MM.1S (cell line): ENCODE measurements at regions not wholly inside any gene's neighbourhood (a gene's known extent, or its start where the extent isn't known, plus 50 kb on each side); places are given as distances from the start of the nearest gene placed in this dataset.

ENCODE experiments used
- DNase-seq: peaks from one replicate; pipeline ENCODE4 v3.0.0-alpha.2; 2015
- H2AFZ ChIP-seq: fragments of 300-600 bp; sonication (generic); 2 replicates; pipeline ENCODE4 v1.6.0; 2016; ENCODE audit warnings: antibody characterized with exemption, low read length
- H3F3A ChIP-seq: fragments of 300-600 bp; sonication (generic); 2 replicates; pipeline ENCODE4 v1.6.1; 2016; ENCODE audit warnings: mild to moderate bottlenecking, antibody characterized with exemption, low read length, moderate library complexity, mixed read lengths; ENCODE audit not compliant: insufficient read depth
- H3K27ac ChIP-seq: fragments of 300-600 bp; sonication (generic); 2 replicates; pipeline ENCODE4 v1.5.1; 2016; ENCODE audit warnings: mild to moderate bottlenecking, low read length
- H3K27me3 ChIP-seq: fragments of 300-600 bp; sonication (generic); replicated peaks from 2 replicates; pipeline ENCODE4 v1.6.0; 2016; ENCODE audit warnings: low read length; ENCODE audit not compliant: insufficient read depth
- H3K36me3 ChIP-seq: fragments of 300-600 bp; sonication (generic); replicated peaks from 2 replicates; pipeline ENCODE4 v1.6.1; 2016; ENCODE audit warnings: mild to moderate bottlenecking, low read length, mixed read lengths; ENCODE audit not compliant: insufficient read depth
- H3K4me1 ChIP-seq: fragments of 300-600 bp; sonication (generic); 2 replicates; pipeline ENCODE4 v1.6.1; 2016; ENCODE audit warnings: low read length, mixed read lengths
- H3K4me2 ChIP-seq: fragments of 300-600 bp; sonication (generic); 2 replicates; pipeline ENCODE4 v1.6.0; 2016; ENCODE audit warnings: low read depth, low read length
- H3K4me3 ChIP-seq: fragments of 300-600 bp; sonication (generic); 2 replicates; pipeline ENCODE4 v1.5.1; 2016; ENCODE audit warnings: low read length, mixed read lengths
- H3K79me2 ChIP-seq: fragments of 300-600 bp; sonication (generic); 2 replicates; pipeline ENCODE4 v1.6.1; 2016; ENCODE audit warnings: mixed run types, low read length, mixed read lengths
- H3K9ac ChIP-seq: fragments of 300-600 bp; sonication (generic); 2 replicates; pipeline ENCODE4 v1.6.1; 2016; ENCODE audit warnings: low read length, mixed read lengths
- H3K9me2 ChIP-seq: fragments of 300-600 bp; sonication (generic); replicated peaks from 2 replicates; pipeline ENCODE4 v1.6.1; 2016; ENCODE audit warnings: mild to moderate bottlenecking, low read length, mixed read lengths; ENCODE audit not compliant: insufficient read depth
- H3K9me3 ChIP-seq: fragments of 300-600 bp; sonication (generic); replicated peaks from 2 replicates; pipeline ENCODE4 v1.6.1; 2016; ENCODE audit warnings: mild to moderate bottlenecking, low read length, mixed read lengths; ENCODE audit not compliant: insufficient read depth
- H4K20me1 ChIP-seq: fragments of 300-600 bp; sonication (generic); 2 replicates; pipeline ENCODE4 v1.6.1; 2016; ENCODE audit warnings: mild to moderate bottlenecking, low read length, moderate library complexity, mixed read lengths; ENCODE audit not compliant: insufficient read depth
- CTCF ChIP-seq: fragments of 300-600 bp; sonication (generic); IDR thresholded peaks from 2 replicates; pipeline ENCODE4 v1.5.1; 2016; ENCODE audit warnings: antibody characterized with exemption, low read length, mixed read lengths
- EZH2 ChIP-seq: fragments of 300-600 bp; sonication (generic); optimal IDR thresholded peaks from 2 replicates; pipeline ENCODE3; 2017; ENCODE audit warnings: low read depth, mild to moderate bottlenecking, antibody characterized with exemption, low read length, mixed read lengths
- EZH2phosphoT487 ChIP-seq: fragments of 300-600 bp; sonication (generic); IDR thresholded peaks from 2 replicates; pipeline ENCODE4 v1.6.1; 2018; ENCODE audit warnings: antibody characterized with exemption, low read length

- Histone ChIP-seq H3K9me2 (no peaks in the 10 kb centered on the region), H3K4me1 (peaks cover 5% of the 10 kb centered on the region; the same call in 1 of the 2 replicates), H3F3A (no peaks in the 10 kb centered on the region), H3K27me3 (no peaks in the 10 kb centered on the region), H3K36me3 (no peaks in the 10 kb centered on the region), H4K20me1 (no peaks in the 10 kb centered on the region), H3K9ac (no peak overlapping the region), H2AFZ (no peak overlapping the region), H3K4me3 (no peak overlapping the region), H3K27ac (no peak overlapping the region), H3K79me2 (no peaks in the 10 kb centered on the region), H3K9me3 (no peaks in the 10 kb centered on the region), H3K4me2 (no peak overlapping the region)
- TF ChIP-seq EZH2phosphoT487 (no peak), CTCF (no peak), EZH2 (no peak)
- no peak for DNase-seq
These were observed 219.4 kb downstream of the KLF5 start for GRCh38 chr13:73278186-73278585.

GRCh38 chr13:73275163-73275562 lies 216.4 kb downstream of the KLF5 start:
- peak; percentile 84 for DNase-seq
- Histone ChIP-seq H3K9ac (no peak overlapping the region), H3K4me1 (peaks cover 5% of the 10 kb centered on the region; the same call in 1 of the 2 replicates), H3K27ac (no peak overlapping the region), H3K4me2 (peak overlapping the region; percentile 5; the same call in 1 of the 2 replicates), H2AFZ (no peak overlapping the region), H4K20me1 (no peaks in the 10 kb centered on the region), H3K4me3 (no peak overlapping the region), H3K9me3 (no peaks in the 10 kb centered on the region), H3K9me2 (no peaks in the 10 kb centered on the region), H3F3A (no peaks in the 10 kb centered on the region), H3K27me3 (no peaks in the 10 kb centered on the region), H3K79me2 (no peaks in the 10 kb centered on the region), H3K36me3 (no peaks in the 10 kb centered on the region)
- TF ChIP-seq EZH2, result no peak
- peak; percentile 14; the same call in 1 of the 2 replicates for TF ChIP-seq CTCF
- no peak for TF ChIP-seq EZH2phosphoT487

- H3K79me2 ChIP-seq, result no peaks in the 10 kb centered on the region
- no peak overlapping the region for H3K9ac ChIP-seq
- no peaks in the 10 kb centered on the region for H4K20me1 ChIP-seq
- H3K4me2 ChIP-seq, result no peak overlapping the region
- H2AFZ ChIP-seq, result no peak overlapping the region
- no peak overlapping the region for H3K4me3 ChIP-seq
- H3K4me1 ChIP-seq, result peaks cover 5% of the 10 kb centered on the region; the same call in 1 of the 2 replicates
- TF ChIP-seq EZH2, result no peak
- no peak for TF ChIP-seq EZH2phosphoT487
- no peak for TF ChIP-seq CTCF
- H3K9me3 ChIP-seq, result no peaks in the 10 kb centered on the region
- H3K27ac ChIP-seq, result no peak overlapping the region
- H3F3A ChIP-seq, result no peaks in the 10 kb centered on the region
- no peaks in the 10 kb centered on the region for H3K27me3 ChIP-seq
- H3K9me2 ChIP-seq, result no peaks in the 10 kb centered on the region
- H3K36me3 ChIP-seq, result no peaks in the 10 kb centered on the region
- no peak for DNase-seq
These were observed 215.3 kb downstream of the KLF5 start for GRCh38 chr13:73274147-73274546.
